PFSK-1 (cell line): ENCODE measurements at regions not wholly inside any gene's neighbourhood (a gene's known extent, or its start where the extent isn't known, plus 50 kb on each side); places are given as distances from the start of the nearest gene placed in this dataset.

Source experiments
- FOXP2 ChIP-seq: optimal IDR thresholded peaks from 2 replicates; pipeline ENCODE3; 2011; ENCODE audit warnings: borderline replicate concordance, control low read depth, inconsistent platforms; ENCODE audit not compliant: insufficient read depth; ENCODE audit errors: extremely low read length, extremely low read depth
- POLR2AphosphoS5 ChIP-seq: IDR thresholded peaks from 2 replicates; pipeline ENCODE4 v1.6.1; 2012; ENCODE audit warnings: low read depth, mild to moderate bottlenecking, control low read depth, low read length, moderate library complexity
- REST ChIP-seq, 2 experiments: IDR thresholded peaks; 2 replicates each; pipeline versions ENCODE4 v1.6.1 to v1.8.0; 2011 to 2012; ENCODE audit warnings: low read depth in 2 of 2, low read length in 2 of 2, control low read depth in 1 of 2, inconsistent platforms in 1 of 2, mild to moderate bottlenecking in 1 of 2, moderate library complexity in 1 of 2; ENCODE audit not compliant: insufficient read depth in 1 of 2
- SIN3A ChIP-seq: IDR thresholded peaks from 2 replicates; pipeline ENCODE4 v1.6.1; 2012; ENCODE audit warnings: mild to moderate bottlenecking, low read length, moderate library complexity, borderline replicate concordance; ENCODE audit not compliant: insufficient read depth
- TAF1 ChIP-seq: IDR thresholded peaks from 2 replicates; pipeline ENCODE4 v1.6.1; 2012; ENCODE audit warnings: low read length, control low read depth, borderline replicate concordance; ENCODE audit not compliant: insufficient read depth

GRCh38 chr4:26023203-26023972 lies 109.4 kb downstream of the SMIM20 start:
- no peak for TF ChIP-seq FOXP2
- TF ChIP-seq POLR2AphosphoS5, result no peak
- TF ChIP-seq TAF1, result no peak
- no peak for TF ChIP-seq REST (IDR thresholded peaks at IDR 0.05; ENCODE audit: insufficient read depth in 1 of 2, low read depth in 2 of 2, low read length in 2 of 2)
- no peak for TF ChIP-seq SIN3A

- TF ChIP-seq FOXP2 (no peak), SIN3A (no peak), TAF1 (no peak), POLR2AphosphoS5 (no peak), REST (IDR thresholded peaks at IDR 0.05; ENCODE audit: insufficient read depth in 1 of 2, low read depth in 2 of 2, low read length in 2 of 2) (no peak)
Measured at GRCh38 chr4:26024079-26024478, 110.1 kb downstream of the SMIM20 start.

- no peak for TF ChIP-seq REST (IDR thresholded peaks at IDR 0.05; ENCODE audit: insufficient read depth in 1 of 2, low read depth in 2 of 2, low read length in 2 of 2)
- no peak for TF ChIP-seq SIN3A
- no peak for TF ChIP-seq TAF1
- no peak for TF ChIP-seq FOXP2
- no peak for TF ChIP-seq POLR2AphosphoS5
Measured at GRCh38 chr4:26028133-26028792, 114.2 kb downstream of the SMIM20 start.

- TF ChIP-seq SIN3A (no peak), TAF1 (no peak), FOXP2 (peak; percentile 81), REST (IDR thresholded peaks at IDR 0.05; ENCODE audit: insufficient read depth in 1 of 2, low read depth in 2 of 2, low read length in 2 of 2) (no peak)
Measured at GRCh38 chr4:26028793-26029567, 115.0 kb downstream of the SMIM20 start.
